Choroid plexus epithelial cell (primary cell): ENCODE measurements at regions not wholly inside any gene's neighbourhood (a gene's known extent, or its start where the extent isn't known, plus 50 kb on each side); places are given as distances from the start of the nearest gene placed in this dataset.

Experiments used
- DNase-seq: peaks from one replicate; pipeline ENCODE4 v3.0.0-alpha.2; 2010; ENCODE audit warnings: low read depth
- H3K4me3 ChIP-seq: 2 replicates; pipeline ENCODE4 v1.5.1; 2011; ENCODE audit warnings: low read depth, mild to moderate bottlenecking, control low read depth, low read length, moderate library complexity
- CTCF ChIP-seq: conservative IDR thresholded peaks from 2 replicates; pipeline ENCODE4 v1.5.1; 2011; ENCODE audit warnings: low read depth, mild to moderate bottlenecking, control low read depth, inconsistent platforms, low read length, moderate library complexity

GRCh38 chrX:16403808-16404207, 236.5 kb downstream of the MAGEB17 start:
- DNase-seq = no peak
- no peak for TF ChIP-seq CTCF
- no peak overlapping the region for H3K4me3 ChIP-seq

- no peak for DNase-seq
- TF ChIP-seq CTCF = no peak
- H3K4me3 ChIP-seq = no peak overlapping the region
Observed at GRCh38 chrX:16416588-16416987, 233.4 kb upstream of the S100G start.

- no peak for DNase-seq
- H3K4me3 ChIP-seq = no peak overlapping the region
- TF ChIP-seq CTCF = no peak
Observed at GRCh38 chrX:16418650-16419049, 231.3 kb upstream of the S100G start.

DNA sequence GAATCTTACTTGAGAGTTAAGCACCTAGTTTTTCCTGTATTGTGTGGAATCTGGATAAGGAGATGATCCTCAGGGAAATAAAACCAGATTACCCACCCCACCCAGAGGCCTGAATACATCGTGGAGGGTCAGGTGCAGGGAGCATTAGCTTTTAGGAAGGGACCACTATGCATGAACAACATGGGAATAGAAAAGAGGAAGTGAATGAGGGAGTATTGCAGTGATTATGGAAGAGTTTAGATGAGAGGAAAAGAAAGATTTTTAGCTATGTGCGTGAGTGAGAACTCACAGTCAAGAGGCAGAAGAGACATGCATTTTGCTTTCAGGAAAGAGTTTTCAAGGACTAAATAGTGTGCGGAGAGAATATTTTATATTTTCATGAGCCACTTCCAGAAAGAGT, 222.3 kb upstream of the S100G start:
- no peak for TF ChIP-seq CTCF
- no peak for DNase-seq
- H3K4me3 ChIP-seq = no peak overlapping the region

DNA sequence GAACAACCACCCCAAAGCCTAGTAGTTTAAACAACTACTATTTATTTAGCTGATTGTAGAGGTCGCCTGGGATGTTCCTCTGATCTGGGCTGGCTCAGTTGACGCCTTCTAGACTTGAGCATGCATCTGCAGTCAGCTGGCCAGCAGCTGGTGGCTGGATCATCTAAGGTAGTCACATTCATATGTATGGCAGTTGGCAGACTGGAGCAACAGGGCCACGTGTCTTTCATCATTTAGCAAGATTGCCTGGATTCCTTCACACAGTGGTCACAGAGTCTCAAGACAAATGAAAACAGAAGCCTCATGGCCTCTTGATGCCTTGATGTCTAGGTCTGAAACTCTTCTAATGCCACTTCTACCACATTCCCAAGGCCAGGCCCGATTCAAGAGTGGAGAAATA, 220.6 kb upstream of the S100G start:
- no peak for TF ChIP-seq CTCF
- DNase-seq = no peak
- no peak overlapping the region for H3K4me3 ChIP-seq

- no peak overlapping the region for H3K4me3 ChIP-seq
- no peak for DNase-seq
- no peak for TF ChIP-seq CTCF
Observed at GRCh38 chrX:16431266-16431665, 218.7 kb upstream of the S100G start.

DNA sequence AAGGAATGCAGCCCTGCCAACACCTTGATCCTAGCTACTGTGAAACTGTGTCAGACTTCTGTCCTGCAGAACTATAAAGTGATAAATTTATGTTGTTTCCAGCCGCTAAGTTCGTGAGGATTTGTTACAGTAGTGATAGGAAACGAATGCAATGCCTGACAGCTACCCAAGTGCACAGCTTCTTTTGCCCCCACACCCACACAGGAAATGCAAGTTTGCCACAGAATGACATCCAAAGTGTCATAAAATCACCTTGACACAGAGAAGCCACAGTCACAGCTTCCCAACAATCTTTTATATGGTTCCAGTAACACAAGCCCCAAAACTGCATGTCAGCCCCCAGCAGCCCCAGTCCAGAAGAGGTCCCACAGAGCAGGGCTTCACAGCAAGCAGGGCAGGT, 216.9 kb upstream of the S100G start:
- H3K4me3 ChIP-seq = no peak overlapping the region
- no peak for DNase-seq
- TF ChIP-seq CTCF = no peak
